PC-3 (cell line): ENCODE measurements at regions not wholly inside any gene's neighbourhood (a gene's known extent, or its start where the extent isn't known, plus 50 kb on each side); places are given as distances from the start of the nearest gene placed in this dataset.

ENCODE experiments used
- ATAC-seq: fragments of 200-7000 bp; cut with Tn5 transposase; 2 replicates; pipeline ENCODE4 v1.9.1; 2020; ENCODE audit warnings: mild to moderate bottlenecking, moderate library complexity
- BruUV-seq: library from RNA; stranded (reverse); fragments of 400-500 nt; replicated peaks from 2 replicates; lab custom pipeline; 2021; lab: Mats Ljungman, UMichigan
- CTCF ChIA-PET: fragments of 300-600 bp; sonication (Branson Sonifier 250); formaldehyde crosslinking; loops from one replicate; lab custom pipeline; 2022; ENCODE audit warnings: antibody characterized with exemption; lab: Charles Lee
- POLR2A ChIA-PET: fragments of 300-600 bp; sonication (Branson Sonifier 250); formaldehyde crosslinking; loops from one replicate; lab custom pipeline; 2022; ENCODE audit warnings: antibody characterized with exemption; ENCODE audit not compliant: unreplicated experiment; lab: Charles Lee
- DNase-seq: peaks from one replicate; pipeline ENCODE4 v3.0.0-alpha.2; 2015
- H2AFZ ChIP-seq: fragments of 300-600 bp; sonication (generic); 2 replicates; pipeline ENCODE4 v1.6.0; 2016; ENCODE audit warnings: antibody characterized with exemption, low read length
- H3F3A ChIP-seq: fragments of 300-600 bp; sonication (generic); one replicate; pipeline ENCODE4 v1.6.0; 2017; ENCODE audit warnings: antibody characterized with exemption, low read length, control low read depth, mild to moderate bottlenecking; ENCODE audit not compliant: unreplicated experiment
- H3K27ac ChIP-seq: fragments of 300-600 bp; sonication (generic); 2 replicates; pipeline ENCODE4 v1.5.1; 2016; ENCODE audit warnings: mild to moderate bottlenecking, low read length
- H3K27me3 ChIP-seq: fragments of 300-600 bp; sonication (generic); 2 replicates; pipeline ENCODE4 v1.6.1; 2016; ENCODE audit warnings: low read length, mixed read lengths
- H3K36me3 ChIP-seq: fragments of 300-600 bp; sonication (generic); 2 replicates; pipeline ENCODE4 v1.6.1; 2016; ENCODE audit warnings: low read depth, mixed run types, low read length, mixed read lengths
- H3K4me1 ChIP-seq: fragments of 300-600 bp; sonication (generic); 2 replicates; pipeline ENCODE4 v1.5.1; 2016; ENCODE audit warnings: low read length; ENCODE audit not compliant: insufficient read depth
- H3K4me2 ChIP-seq: fragments of 300-600 bp; sonication (generic); 2 replicates; pipeline ENCODE4 v1.6.0; 2016; ENCODE audit warnings: low read length
- H3K4me3 ChIP-seq: fragments of 300-600 bp; sonication (generic); 2 replicates; pipeline ENCODE4 v1.5.1; 2016; ENCODE audit warnings: mild to moderate bottlenecking, low read length, mixed read lengths
- H3K79me2 ChIP-seq: fragments of 300-600 bp; sonication (generic); 2 replicates; pipeline ENCODE4 v1.6.1; 2017; ENCODE audit warnings: low read length, mixed read lengths
- H3K9ac ChIP-seq: fragments of 300-600 bp; sonication (generic); 2 replicates; pipeline ENCODE4 v1.6.0; 2016; ENCODE audit warnings: mild to moderate bottlenecking, low read length
- H3K9me2 ChIP-seq: fragments of 300-600 bp; sonication (generic); replicated peaks from 2 replicates; pipeline ENCODE4 v1.6.1; 2016; ENCODE audit warnings: mixed run types, low read length, mixed read lengths
- H3K9me3 ChIP-seq: fragments of 300-600 bp; sonication (generic); 2 replicates; pipeline ENCODE4 v1.6.1; 2016; ENCODE audit warnings: low read length, mixed read lengths
- H4K20me1 ChIP-seq: fragments of 300-600 bp; sonication (generic); 2 replicates; pipeline ENCODE4 v1.6.1; 2016; ENCODE audit warnings: low read length, mixed read lengths
- EZH2 ChIP-seq: fragments of 300-600 bp; sonication (generic); IDR thresholded peaks from one replicate; pipeline ENCODE4 v1.6.1; 2017; ENCODE audit warnings: antibody characterized with exemption, mild to moderate bottlenecking, low read length; ENCODE audit not compliant: unreplicated experiment
- EZH2phosphoT487 ChIP-seq: fragments of 300-600 bp; sonication (generic); IDR thresholded peaks from 2 replicates; pipeline ENCODE4 v1.6.1; 2018; ENCODE audit warnings: mild to moderate bottlenecking, antibody characterized with exemption, low read length, borderline replicate concordance
- intact Hi-C: fragments of 100-400 bp; cut with micrococcal nuclease; formaldehyde crosslinking; loops from 2 replicates; pipeline ENCODE4 v1.9.0; 2023
- TF ChIP-seq, protein P1 (sequence below): fragments of 300-600 bp; sonication (generic); conservative IDR thresholded peaks from 2 replicates; pipeline ENCODE4 v1.5.1; 2017; ENCODE audit warnings: antibody characterized with exemption, low read depth, mild to moderate bottlenecking, low read length

- no peaks in the 10 kb centered on the region for H4K20me1 ChIP-seq
- H3K4me1 ChIP-seq = peaks cover 4% of the 10 kb centered on the region; the same call in 1 of the 2 replicates
- no peak overlapping the region for H2AFZ ChIP-seq
- intact Hi-C loops = no loop called here
- TF ChIP-seq, protein P1, sequence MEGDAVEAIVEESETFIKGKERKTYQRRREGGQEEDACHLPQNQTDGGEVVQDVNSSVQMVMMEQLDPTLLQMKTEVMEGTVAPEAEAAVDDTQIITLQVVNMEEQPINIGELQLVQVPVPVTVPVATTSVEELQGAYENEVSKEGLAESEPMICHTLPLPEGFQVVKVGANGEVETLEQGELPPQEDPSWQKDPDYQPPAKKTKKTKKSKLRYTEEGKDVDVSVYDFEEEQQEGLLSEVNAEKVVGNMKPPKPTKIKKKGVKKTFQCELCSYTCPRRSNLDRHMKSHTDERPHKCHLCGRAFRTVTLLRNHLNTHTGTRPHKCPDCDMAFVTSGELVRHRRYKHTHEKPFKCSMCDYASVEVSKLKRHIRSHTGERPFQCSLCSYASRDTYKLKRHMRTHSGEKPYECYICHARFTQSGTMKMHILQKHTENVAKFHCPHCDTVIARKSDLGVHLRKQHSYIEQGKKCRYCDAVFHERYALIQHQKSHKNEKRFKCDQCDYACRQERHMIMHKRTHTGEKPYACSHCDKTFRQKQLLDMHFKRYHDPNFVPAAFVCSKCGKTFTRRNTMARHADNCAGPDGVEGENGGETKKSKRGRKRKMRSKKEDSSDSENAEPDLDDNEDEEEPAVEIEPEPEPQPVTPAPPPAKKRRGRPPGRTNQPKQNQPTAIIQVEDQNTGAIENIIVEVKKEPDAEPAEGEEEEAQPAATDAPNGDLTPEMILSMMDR = no peak
- TF ChIP-seq EZH2phosphoT487 (no peak), EZH2 (no peak)
- no peak overlapping the region for H3K9ac ChIP-seq
- no peaks in the 10 kb centered on the region for H3F3A ChIP-seq
- no peak overlapping the region for H3K4me3 ChIP-seq
- no peaks in the 10 kb centered on the region for H3K36me3 ChIP-seq
- no peak overlapping the region for H3K27ac ChIP-seq
- no peak for ATAC-seq
- H3K79me2 ChIP-seq = no peaks in the 10 kb centered on the region
- no TSS peak for BruUV-seq
- H3K9me2 ChIP-seq = no peaks in the 10 kb centered on the region
- H3K27me3 ChIP-seq = no peaks in the 10 kb centered on the region
- ChIA-PET POLR2A (no interaction called here), CTCF (no interaction called here)
- no peaks in the 10 kb centered on the region for H3K9me3 ChIP-seq
- no peak overlapping the region for H3K4me2 ChIP-seq
- DNase-seq = no peak
Observed at GRCh38 chr12:34107016-34107415, 84.7 kb downstream of the ALG10 start.

DNA sequence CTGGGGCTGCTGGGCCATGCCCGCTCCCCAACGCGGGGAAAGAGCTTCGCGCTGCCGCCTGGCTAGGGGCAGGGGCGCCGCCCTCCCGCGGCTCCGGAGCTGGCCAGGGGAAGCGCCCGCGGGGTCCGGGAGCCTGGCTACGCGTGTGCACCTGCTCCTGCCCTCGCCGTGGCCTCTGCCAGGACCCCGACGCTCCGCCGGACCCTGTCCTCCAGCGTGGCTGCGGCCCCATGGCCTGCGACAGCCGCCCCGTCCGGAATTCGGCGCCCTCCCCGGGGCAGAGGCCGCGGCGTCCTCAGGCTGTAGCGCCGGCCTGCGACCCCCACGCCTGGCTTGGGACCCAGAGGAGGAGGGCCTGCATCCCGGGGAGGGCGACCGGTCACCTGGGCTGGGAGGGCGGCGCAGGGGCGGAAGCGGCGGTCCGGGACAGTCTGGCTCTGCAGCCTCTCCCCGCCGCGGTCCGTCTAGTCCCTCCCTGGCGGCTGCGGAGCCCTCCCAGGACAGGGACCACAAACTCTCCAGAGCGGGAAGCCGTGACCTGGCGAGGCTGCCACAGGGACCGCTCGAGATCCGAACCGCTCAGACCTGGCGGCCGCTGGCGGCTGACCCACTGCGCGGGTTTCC lies 85.6 kb downstream of the ALG10 start:
- no peak overlapping the region for H2AFZ ChIP-seq
- H4K20me1 ChIP-seq = no peaks in the 10 kb centered on the region
- no TSS peak for BruUV-seq
- CTCF ChIA-PET = no interaction called here
- intact Hi-C loops = no loop called here
- H3K9me3 ChIP-seq = no peaks in the 10 kb centered on the region
- TF ChIP-seq EZH2phosphoT487 = no peak
- TF ChIP-seq, protein P1 = no peak
- no peak for TF ChIP-seq EZH2
- H3K27me3 ChIP-seq = no peaks in the 10 kb centered on the region
- H3K79me2 ChIP-seq = no peaks in the 10 kb centered on the region
- POLR2A ChIA-PET = no interaction called here
- H3K36me3 ChIP-seq = no peaks in the 10 kb centered on the region
- no peak overlapping the region for H3K4me3 ChIP-seq
- no peak overlapping the region for H3K27ac ChIP-seq
- H3F3A ChIP-seq = no peaks in the 10 kb centered on the region
- H3K4me2 ChIP-seq = no peak overlapping the region
- no peak overlapping the region for H3K9ac ChIP-seq
- H3K9me2 ChIP-seq = no peaks in the 10 kb centered on the region
- DNase-seq (no peak), ATAC-seq (no peak)
- H3K4me1 ChIP-seq = peaks cover 4% of the 10 kb centered on the region; the same call in 1 of the 2 replicates

DNA sequence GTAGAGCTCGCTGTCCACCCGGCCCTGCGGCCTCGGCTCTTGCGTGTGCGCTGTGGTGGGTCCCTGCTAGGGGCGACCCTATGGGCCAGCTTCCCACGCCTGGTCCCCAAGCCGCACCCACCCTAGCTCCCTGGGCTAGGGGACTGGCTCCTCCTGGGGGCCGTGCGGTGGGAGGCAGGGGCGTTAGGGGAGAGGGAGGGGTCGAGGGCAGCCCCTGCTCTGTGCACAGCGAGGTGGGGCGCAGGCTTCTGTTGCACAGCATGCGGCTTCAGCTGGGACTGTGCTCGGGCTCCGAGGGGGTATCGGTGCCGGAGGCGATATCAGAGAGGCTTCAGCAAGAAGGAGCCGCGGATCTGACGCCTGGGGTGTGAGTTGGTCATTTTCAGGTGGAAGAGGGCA lies 86.1 kb downstream of the ALG10 start:
- Histone ChIP-seq H3F3A (no peaks in the 10 kb centered on the region), H3K9ac (no peak overlapping the region), H3K9me2 (no peaks in the 10 kb centered on the region), H2AFZ (no peak overlapping the region), H4K20me1 (no peaks in the 10 kb centered on the region), H3K4me1 (peaks cover 4% of the 10 kb centered on the region; the same call in 1 of the 2 replicates), H3K27me3 (no peaks in the 10 kb centered on the region), H3K4me2 (no peak overlapping the region), H3K4me3 (no peak overlapping the region), H3K79me2 (no peaks in the 10 kb centered on the region), H3K9me3 (no peaks in the 10 kb centered on the region), H3K36me3 (no peaks in the 10 kb centered on the region), H3K27ac (no peak overlapping the region)
- CTCF ChIA-PET = no interaction called here
- no TSS peak for BruUV-seq
- DNase-seq = no peak
- intact Hi-C loops = no loop called here
- no peak for ATAC-seq
- TF ChIP-seq EZH2phosphoT487 (no peak), EZH2 (no peak)
- TF ChIP-seq, protein P1 = no peak
- POLR2A ChIA-PET = no interaction called here
